PC-3 (cell line): ENCODE measurements at regions not wholly inside any gene's neighbourhood (a gene's known extent, or its start where the extent isn't known, plus 50 kb on each side); places are given as distances from the start of the nearest gene placed in this dataset.

Experiments
- EZH2 ChIP-seq: fragments of 300-600 bp; sonication (generic); IDR thresholded peaks from one replicate; pipeline ENCODE4 v1.6.1; 2017; ENCODE audit warnings: antibody characterized with exemption, mild to moderate bottlenecking, low read length; ENCODE audit not compliant: unreplicated experiment
- EZH2phosphoT487 ChIP-seq: fragments of 300-600 bp; sonication (generic); IDR thresholded peaks from 2 replicates; pipeline ENCODE4 v1.6.1; 2018; ENCODE audit warnings: mild to moderate bottlenecking, antibody characterized with exemption, low read length, borderline replicate concordance
- TF ChIP-seq, protein P1 (sequence below): fragments of 300-600 bp; sonication (generic); conservative IDR thresholded peaks from 2 replicates; pipeline ENCODE4 v1.5.1; 2017; ENCODE audit warnings: antibody characterized with exemption, low read depth, mild to moderate bottlenecking, low read length

DNA sequence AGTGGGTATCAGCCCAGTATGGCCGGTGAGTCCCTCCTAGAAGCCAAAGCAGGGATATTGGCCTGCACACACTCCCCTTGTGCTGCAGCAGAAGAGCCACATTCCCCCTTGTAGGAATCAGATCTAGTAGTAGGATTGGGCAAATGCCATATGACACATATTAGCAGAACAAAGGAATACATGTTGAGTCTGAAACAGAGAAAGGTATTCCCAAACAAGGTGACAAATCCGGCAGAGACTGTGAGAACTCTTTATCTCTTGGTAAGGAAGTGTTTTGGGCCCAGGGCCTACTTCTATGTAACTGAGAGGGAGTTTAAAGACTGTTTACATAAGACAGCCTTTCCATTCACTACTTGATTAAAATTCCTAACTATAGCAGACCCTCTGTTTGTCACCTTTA lies 1382.0 kb downstream of the FAM133A start:
- TF ChIP-seq, protein P1, sequence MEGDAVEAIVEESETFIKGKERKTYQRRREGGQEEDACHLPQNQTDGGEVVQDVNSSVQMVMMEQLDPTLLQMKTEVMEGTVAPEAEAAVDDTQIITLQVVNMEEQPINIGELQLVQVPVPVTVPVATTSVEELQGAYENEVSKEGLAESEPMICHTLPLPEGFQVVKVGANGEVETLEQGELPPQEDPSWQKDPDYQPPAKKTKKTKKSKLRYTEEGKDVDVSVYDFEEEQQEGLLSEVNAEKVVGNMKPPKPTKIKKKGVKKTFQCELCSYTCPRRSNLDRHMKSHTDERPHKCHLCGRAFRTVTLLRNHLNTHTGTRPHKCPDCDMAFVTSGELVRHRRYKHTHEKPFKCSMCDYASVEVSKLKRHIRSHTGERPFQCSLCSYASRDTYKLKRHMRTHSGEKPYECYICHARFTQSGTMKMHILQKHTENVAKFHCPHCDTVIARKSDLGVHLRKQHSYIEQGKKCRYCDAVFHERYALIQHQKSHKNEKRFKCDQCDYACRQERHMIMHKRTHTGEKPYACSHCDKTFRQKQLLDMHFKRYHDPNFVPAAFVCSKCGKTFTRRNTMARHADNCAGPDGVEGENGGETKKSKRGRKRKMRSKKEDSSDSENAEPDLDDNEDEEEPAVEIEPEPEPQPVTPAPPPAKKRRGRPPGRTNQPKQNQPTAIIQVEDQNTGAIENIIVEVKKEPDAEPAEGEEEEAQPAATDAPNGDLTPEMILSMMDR = no peak
- no peak for TF ChIP-seq EZH2
- no peak for TF ChIP-seq EZH2phosphoT487
